GM12801 (cell line): ENCODE measurements at regions not wholly inside any gene's neighbourhood (a gene's known extent, or its start where the extent isn't known, plus 50 kb on each side); places are given as distances from the start of the nearest gene placed in this dataset.

Experiments
- CTCF ChIP-seq: IDR thresholded peaks from one replicate; pipeline ENCODE4 v1.5.1; 2011; ENCODE audit warnings: control low read depth; ENCODE audit not compliant: insufficient read length; ENCODE audit errors: extremely low read depth

- TF ChIP-seq CTCF, result no peak
Measured at GRCh38 chr2:242059566-242059965, 190.0 kb downstream of the RTP5 start.

GRCh38 chr2:242060212-242060835 lies 190.8 kb downstream of the RTP5 start:
- TF ChIP-seq CTCF, result no peak

GRCh38 chr2:242063436-242063835 lies 193.9 kb downstream of the RTP5 start:
- no peak for TF ChIP-seq CTCF

- TF ChIP-seq CTCF, result no peak
Measured at GRCh38 chr2:242063850-242064249, 194.3 kb downstream of the RTP5 start.

GRCh38 chr2:242064364-242065250 lies 195.1 kb downstream of the RTP5 start:
- TF ChIP-seq CTCF, result no peak

GRCh38 chr2:242065426-242065825 lies 195.9 kb downstream of the RTP5 start:
- no peak for TF ChIP-seq CTCF

- no peak for TF ChIP-seq CTCF
Measured at GRCh38 chr2:242069018-242069417, 199.5 kb downstream of the RTP5 start.
